Raji (cell line): ENCODE measurements at regions not wholly inside any gene's neighbourhood (a gene's known extent, or its start where the extent isn't known, plus 50 kb on each side); places are given as distances from the start of the nearest gene placed in this dataset.

Experiments used
- POLR2A ChIP-seq: IDR thresholded peaks from 2 replicates; pipeline ENCODE4 v1.6.1; 2011; ENCODE audit warnings: low read depth, low read length, control low read depth; ENCODE audit not compliant: insufficient read depth

- no peak for TF ChIP-seq POLR2A
Observed at GRCh38 chr15:69577397-69577796, 124.8 kb downstream of the RPLP1 start.

DNA sequence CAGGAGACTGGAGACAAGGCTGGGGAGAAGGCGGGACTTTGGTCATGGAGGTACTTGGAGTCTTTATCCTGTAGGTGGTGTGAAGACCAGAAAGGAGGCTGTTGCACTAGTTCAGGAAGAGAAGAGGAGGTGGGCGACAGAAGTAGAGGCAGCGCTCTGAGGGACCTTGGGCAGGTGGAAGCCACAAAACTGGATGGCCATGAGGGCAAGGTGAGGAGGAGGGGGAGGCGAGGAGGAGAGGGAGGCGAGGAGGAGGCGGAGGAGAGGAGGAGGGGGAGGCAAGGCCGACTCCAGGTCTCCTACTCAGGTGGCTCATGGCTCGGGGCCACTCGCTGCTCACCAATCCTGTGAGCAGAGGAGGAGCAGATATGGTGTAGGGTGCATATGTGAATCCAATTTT is 125.6 kb downstream of the RPLP1 start:
- TF ChIP-seq POLR2A = no peak

GRCh38 chr15:69578787-69579583 is 126.4 kb downstream of the RPLP1 start:
- TF ChIP-seq POLR2A = no peak

DNA sequence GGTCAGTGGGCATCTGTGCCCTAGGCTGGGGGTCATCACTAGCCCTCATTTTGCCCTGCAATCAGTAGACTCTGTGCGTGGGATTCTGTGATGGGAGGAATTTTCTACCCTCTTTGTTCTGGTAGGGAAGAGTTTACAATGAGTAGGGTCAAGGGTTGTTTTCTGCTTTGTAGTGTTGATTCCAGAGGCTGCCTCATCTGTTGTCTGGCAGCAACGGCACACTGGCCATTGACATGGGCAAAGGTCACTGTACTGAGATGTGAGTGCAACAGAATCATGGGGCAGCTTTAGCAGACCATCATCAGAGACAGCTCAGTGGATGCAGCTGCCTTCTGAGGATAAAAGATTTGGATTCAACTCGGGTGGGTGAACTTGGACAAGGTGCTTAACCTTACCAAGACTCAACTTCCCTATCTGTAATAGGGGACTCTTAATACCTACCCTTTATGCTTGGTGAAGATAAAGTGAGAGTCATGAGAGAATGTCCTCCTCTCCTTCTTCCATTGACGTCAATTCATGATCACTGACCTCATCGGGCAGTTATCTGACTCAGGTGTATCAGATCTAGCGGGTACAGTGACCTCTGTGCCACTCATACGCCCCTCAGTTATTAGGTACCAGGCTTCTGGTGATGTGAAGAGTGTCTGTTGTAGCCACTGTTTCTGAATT is 127.5 kb downstream of the RPLP1 start:
- no peak for TF ChIP-seq POLR2A

DNA sequence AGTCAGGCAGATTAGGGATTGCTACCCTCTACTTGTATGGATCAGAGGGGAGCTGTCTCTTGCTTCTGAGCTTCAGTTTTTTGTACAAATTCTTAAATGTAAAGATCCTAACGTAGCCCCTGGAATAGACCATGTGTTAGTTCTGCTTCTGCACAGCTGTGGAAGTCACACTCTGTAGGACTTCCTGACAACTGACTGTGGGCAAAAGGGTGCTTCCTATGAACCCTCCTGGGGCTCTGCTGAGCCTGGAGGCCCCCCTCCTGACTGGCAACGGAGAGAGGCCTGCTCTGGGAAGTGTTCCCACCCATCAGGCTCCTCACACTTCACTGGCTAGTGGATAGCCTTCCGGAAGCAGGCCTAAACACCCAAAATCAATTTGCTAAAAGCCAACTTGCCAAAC is 131.0 kb downstream of the RPLP1 start:
- no peak for TF ChIP-seq POLR2A

- no peak for TF ChIP-seq POLR2A
Observed at GRCh38 chr15:69585937-69586336, 133.3 kb downstream of the RPLP1 start.

DNA sequence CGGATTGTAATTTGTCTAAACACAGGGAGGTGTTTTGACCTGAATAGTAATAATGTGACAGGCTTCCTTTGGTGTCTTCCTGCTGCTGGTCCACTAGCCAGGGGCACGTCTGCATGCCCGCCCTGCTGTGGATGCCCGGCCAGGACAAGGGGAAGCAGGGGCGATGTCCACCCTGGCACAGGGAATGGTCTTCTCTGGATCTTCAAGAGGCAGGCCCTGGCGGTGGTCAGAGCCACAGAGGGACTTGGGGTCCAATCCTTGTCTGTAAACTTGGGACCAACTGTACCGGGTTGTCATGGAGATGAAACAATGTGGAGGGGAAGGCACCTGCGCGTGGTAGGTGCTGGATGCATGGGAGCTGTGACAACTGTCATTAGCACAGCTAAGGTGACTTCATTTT is 134.1 kb downstream of the RPLP1 start:
- TF ChIP-seq POLR2A = no peak

- TF ChIP-seq POLR2A = no peak
Observed at GRCh38 chr15:69587723-69588426, 135.3 kb downstream of the RPLP1 start.

GRCh38 chr15:69590201-69590710 is 137.6 kb downstream of the RPLP1 start:
- TF ChIP-seq POLR2A = no peak

DNA sequence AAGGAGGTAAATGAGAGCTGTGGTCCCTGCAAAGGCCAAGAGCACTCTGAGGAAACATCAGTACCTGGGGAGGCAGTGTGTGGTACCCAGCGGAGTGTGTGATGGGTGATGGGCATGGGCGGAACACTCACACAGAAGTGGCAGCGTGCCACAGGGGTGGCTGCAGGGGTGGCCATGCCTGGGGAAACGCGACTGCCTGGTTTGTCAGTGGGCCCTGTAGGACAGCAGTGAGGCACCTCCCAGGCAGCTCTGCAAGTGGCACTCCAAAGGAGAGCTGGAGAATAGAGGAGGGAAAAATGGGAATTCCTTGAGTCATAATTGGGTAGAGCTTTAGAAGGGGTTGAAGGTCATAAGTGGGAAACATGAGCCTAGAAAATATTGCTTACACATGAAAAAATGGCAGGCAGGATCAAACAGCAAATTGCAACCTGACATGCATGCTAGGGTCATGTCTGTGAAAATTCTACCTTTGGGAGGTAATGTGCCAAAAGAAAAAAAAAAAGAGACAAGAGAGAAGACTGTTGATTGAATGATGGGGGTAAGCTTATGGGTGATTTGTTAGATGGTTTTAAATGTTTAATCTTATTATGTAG is 138.4 kb downstream of the RPLP1 start:
- no peak for TF ChIP-seq POLR2A

DNA sequence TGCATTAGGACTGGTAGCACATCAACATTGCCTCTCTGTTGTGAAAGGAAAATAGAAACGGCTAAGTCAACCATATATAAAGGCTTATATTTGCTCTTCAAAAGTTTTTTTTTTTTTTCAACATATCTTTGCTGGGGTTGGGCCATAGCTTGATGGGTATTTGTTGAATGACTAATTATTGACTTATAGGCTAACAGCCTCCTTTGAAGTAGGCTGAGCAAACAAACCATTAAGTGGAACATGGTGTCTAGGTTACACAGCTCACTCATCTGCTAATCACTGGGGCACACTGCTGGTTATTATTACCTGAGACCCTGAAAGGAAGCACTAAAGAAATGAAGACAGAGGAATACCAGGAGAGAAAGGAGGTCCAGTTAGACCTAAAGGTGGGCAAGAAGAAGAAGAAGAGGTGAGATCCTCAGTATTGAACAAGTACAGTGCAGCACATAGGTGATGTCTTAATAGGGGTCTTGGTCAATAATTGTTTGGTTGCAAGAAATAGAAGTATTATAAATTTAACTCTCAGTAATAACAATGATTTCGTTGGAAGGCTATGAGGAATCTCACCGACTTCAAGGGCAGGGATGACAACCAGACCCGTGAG is 139.4 kb downstream of the RPLP1 start:
- no peak for TF ChIP-seq POLR2A

GRCh38 chr15:69592954-69593353 is 140.3 kb downstream of the RPLP1 start:
- no peak for TF ChIP-seq POLR2A

GRCh38 chr15:69593488-69593887 is 140.9 kb downstream of the RPLP1 start:
- TF ChIP-seq POLR2A = no peak

- no peak for TF ChIP-seq POLR2A
Observed at GRCh38 chr15:69593981-69594966, 141.7 kb downstream of the RPLP1 start.
